ENCODE measurements at regions not wholly inside any gene's neighbourhood (a gene's known extent, or its start where the extent isn't known, plus 50 kb on each side); places are given as distances from the start of the nearest gene placed in this dataset.

DNA sequence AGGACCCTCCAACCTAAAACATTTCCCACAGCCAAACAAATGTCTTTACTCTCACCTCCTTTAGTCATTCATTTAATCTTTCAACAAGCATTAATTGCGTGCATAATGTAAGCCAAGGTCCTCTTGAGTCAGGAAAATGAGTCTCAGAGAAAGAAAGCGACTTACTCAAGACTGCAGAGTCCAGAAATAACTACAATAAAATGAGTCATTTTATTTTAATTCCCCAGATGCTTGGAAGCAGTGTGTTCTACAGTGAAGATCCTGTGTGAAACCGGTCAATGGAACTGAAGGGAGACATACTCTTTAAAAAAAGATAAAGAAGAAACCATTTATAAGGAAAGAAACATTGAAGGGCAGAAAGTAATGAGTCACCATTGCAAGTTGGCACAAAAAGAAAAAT, 513.7 kb downstream of the CDK5RAP2 start:
- TF ChIP-seq TEAD1 (CRISPR knock-in tag; IDR thresholded peaks at IDR 0.05) (no peak), TEAD4 (CRISPR knock-in tag; IDR thresholded peaks at IDR 0.05) (no peak), CREB1 (CRISPR knock-in tag; IDR thresholded peaks at IDR 0.05) (no peak), FOXJ3 (CRISPR knock-in tag; IDR thresholded peaks at IDR 0.05; ENCODE audit: borderline replicate concordance) (no peak), JUN (CRISPR knock-in tag; IDR thresholded peaks at IDR 0.05) (no peak), NFE2L1 (CRISPR knock-in tag; IDR thresholded peaks at IDR 0.05) (no peak), NFYB (CRISPR knock-in tag; conservative IDR thresholded peaks at IDR 0.05; ENCODE audit: low read depth) (no peak), CTCF (IDR thresholded peaks at IDR 0.05) (no peak), SMAD4 (CRISPR knock-in tag; IDR thresholded peaks at IDR 0.05) (no peak), TCF7 (CRISPR knock-in tag; IDR thresholded peaks at IDR 0.05; ENCODE audit: low read depth) (no peak)
- TF ChIP-seq, protein P1, sequence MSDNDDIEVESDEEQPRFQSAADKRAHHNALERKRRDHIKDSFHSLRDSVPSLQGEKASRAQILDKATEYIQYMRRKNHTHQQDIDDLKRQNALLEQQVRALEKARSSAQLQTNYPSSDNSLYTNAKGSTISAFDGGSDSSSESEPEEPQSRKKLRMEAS (CRISPR knock-in tag; IDR thresholded peaks at IDR 0.05) = no peak
- TF ChIP-seq, protein P2, sequence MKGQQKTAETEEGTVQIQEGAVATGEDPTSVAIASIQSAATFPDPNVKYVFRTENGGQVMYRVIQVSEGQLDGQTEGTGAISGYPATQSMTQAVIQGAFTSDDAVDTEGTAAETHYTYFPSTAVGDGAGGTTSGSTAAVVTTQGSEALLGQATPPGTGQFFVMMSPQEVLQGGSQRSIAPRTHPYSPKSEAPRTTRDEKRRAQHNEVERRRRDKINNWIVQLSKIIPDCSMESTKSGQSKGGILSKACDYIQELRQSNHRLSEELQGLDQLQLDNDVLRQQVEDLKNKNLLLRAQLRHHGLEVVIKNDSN (CRISPR knock-in tag; IDR thresholded peaks at IDR 0.05) = no peak
